Testis (tissue), 2 donors: ENCODE measurements at regions not wholly inside any gene's neighbourhood (a gene's known extent, or its start where the extent isn't known, plus 50 kb on each side); places are given as distances from the start of the nearest gene placed in this dataset.

Experiments used
- POLR2A ChIP-seq: fragments of 450-650 bp; IDR thresholded peaks from one replicate; pipeline ENCODE4 v1.6.1; 2017; ENCODE audit warnings: antibody characterized with exemption, mild to moderate bottlenecking, moderate library complexity
- TF ChIP-seq, protein P1 (sequence below), 3 experiments: fragments of 450-650 bp in 2 of 3; fragments of 200-600 bp in 1 of 3; sonication (generic) in 1 of 3; IDR thresholded peaks; one replicate each; pipeline ENCODE4 v1.5.1; 2016 to 2019; ENCODE audit warnings: antibody characterized with exemption in 3 of 3, mild to moderate bottlenecking in 2 of 3, moderate library complexity in 1 of 3

DNA sequence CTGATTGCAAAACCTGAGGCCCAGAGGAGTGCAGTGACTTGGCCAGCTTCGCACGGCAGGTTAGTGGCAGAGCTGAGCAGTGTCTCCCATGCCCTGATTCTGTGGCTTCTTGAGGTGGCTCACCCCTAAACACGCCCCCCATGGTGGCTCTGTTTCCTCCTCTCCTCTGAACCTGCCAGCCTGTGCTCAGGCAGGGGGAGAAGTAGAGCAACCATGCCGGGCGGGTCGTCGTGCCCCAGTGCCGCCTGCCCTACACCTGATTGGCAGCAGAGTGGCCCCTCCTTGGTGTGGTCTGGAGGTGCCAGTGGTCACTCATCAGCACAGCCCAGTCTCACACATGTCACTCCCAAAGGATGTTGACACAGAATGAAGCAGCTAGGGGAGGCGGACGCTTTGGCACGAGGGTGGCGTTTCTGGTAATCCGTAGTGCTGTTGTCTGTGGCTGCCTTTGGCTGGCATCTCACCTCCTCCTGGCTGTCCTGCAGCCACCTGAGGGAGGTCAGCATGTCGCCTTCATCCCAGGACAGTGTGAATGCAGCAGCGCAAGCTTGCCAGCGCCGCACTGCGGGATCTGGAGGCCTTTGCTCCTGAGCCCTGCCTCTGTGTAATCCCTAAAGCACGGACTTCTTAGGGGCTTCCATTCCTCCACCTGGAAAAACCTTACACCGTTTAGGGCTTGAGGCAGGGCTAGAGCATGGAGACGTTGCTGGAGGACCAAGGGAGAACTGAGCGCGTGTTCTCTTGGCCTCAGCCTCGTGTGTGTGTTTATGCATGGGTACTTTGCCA is 294.7 kb downstream of the SEC14L1 start:
- TF ChIP-seq POLR2A: no peak
- TF ChIP-seq, protein P1, sequence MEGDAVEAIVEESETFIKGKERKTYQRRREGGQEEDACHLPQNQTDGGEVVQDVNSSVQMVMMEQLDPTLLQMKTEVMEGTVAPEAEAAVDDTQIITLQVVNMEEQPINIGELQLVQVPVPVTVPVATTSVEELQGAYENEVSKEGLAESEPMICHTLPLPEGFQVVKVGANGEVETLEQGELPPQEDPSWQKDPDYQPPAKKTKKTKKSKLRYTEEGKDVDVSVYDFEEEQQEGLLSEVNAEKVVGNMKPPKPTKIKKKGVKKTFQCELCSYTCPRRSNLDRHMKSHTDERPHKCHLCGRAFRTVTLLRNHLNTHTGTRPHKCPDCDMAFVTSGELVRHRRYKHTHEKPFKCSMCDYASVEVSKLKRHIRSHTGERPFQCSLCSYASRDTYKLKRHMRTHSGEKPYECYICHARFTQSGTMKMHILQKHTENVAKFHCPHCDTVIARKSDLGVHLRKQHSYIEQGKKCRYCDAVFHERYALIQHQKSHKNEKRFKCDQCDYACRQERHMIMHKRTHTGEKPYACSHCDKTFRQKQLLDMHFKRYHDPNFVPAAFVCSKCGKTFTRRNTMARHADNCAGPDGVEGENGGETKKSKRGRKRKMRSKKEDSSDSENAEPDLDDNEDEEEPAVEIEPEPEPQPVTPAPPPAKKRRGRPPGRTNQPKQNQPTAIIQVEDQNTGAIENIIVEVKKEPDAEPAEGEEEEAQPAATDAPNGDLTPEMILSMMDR (IDR thresholded peaks at IDR 0.05): no peak
